HepG2 (cell line): ENCODE measurements at regions not wholly inside any gene's neighbourhood (a gene's known extent, or its start where the extent isn't known, plus 50 kb on each side); places are given as distances from the start of the nearest gene placed in this dataset.

Experiments used
- ATAC-seq: fragments of 200-7000 bp; cut with Tn5 transposase; 3 replicates; pipeline ENCODE4 v1.9.1; 2020; ENCODE audit warnings: mild to moderate bottlenecking, moderate library complexity
- BruUV-seq: library from RNA; stranded (reverse); fragments of 400-500 nt; replicated peaks from 2 replicates; lab custom pipeline; 2021; lab: Mats Ljungman, UMichigan
- CTCF ChIA-PET: fragments of 300-600 bp; formaldehyde crosslinking; extraction: SDS; loops from one replicate; lab custom pipeline; 2021; ENCODE audit warnings: low total read pairs, inconsistent platforms, low intra/inter-chr PET ratio; lab: Yijun Ruan, JAX
- POLR2A ChIA-PET: fragments of 350-600 bp; sonication (Branson Sonifier 250); formaldehyde crosslinking; loops from one replicate; lab custom pipeline; 2020; ENCODE audit warnings: antibody characterized with exemption, inconsistent platforms; lab: Yijun Ruan, JAX
- DNase-seq: peaks from one replicate; pipeline ENCODE4 v3.0.0-alpha.2; 2015; ENCODE audit warnings: low spot score
- FAIRE-seq: peaks from 3 replicates; lab custom pipeline; 2011; peaks lifted over from hg19 to GRCh38; lab: Jason Lieb, UNC
- H2AFZ ChIP-seq: one replicate; pipeline ENCODE4 v1.6.1; 2011; ENCODE audit warnings: low read length, inconsistent platforms
- H3K27ac ChIP-seq: fragments of 300-600 bp; 3 replicates; pipeline ENCODE4 v1.8.0; 2011; ENCODE audit warnings: mixed run types, mild to moderate bottlenecking, mixed read lengths, low read length, inconsistent platforms; ENCODE audit not compliant: insufficient read depth; ENCODE audit errors: extremely low read length
- H3K27me3 ChIP-seq, 2 experiments: fragments of 200-600 bp in 1 of 2; 2 replicates in 1 of 2; 3 replicates in 1 of 2; pipeline versions ENCODE4 v1.6.0 to v1.8.0; 2011; ENCODE audit warnings: low read length in 2 of 2, mild to moderate bottlenecking in 2 of 2, moderate library complexity in 2 of 2, inconsistent platforms in 1 of 2; ENCODE audit not compliant: insufficient read depth in 2 of 2, control insufficient read depth in 1 of 2
- H3K36me3 ChIP-seq, 2 experiments: fragments of 200-600 bp in 1 of 2; replicated peaks in 1 of 2; 2 replicates in 1 of 2; 3 replicates in 1 of 2; pipeline versions ENCODE4 v1.5.1 to v1.8.0; 2011; ENCODE audit warnings: low read length in 2 of 2, inconsistent platforms in 1 of 2; ENCODE audit not compliant: insufficient read depth in 2 of 2, control insufficient read depth in 1 of 2
- H3K4me1 ChIP-seq: 2 replicates; pipeline ENCODE4 v1.5.1; 2012; ENCODE audit warnings: low read length, inconsistent platforms; ENCODE audit not compliant: insufficient read depth
- H3K4me2 ChIP-seq: 2 replicates; pipeline ENCODE4 v1.6.0; 2011; ENCODE audit warnings: low read depth, low read length, inconsistent platforms
- H3K4me3 ChIP-seq, 3 experiments: fragments of 200-600 bp in 1 of 3; sonication (generic), shearing (Covaris generic) in 1 of 3; replicated peaks in 1 of 3; 2 replicates each; pipeline ENCODE4 v1.5.1; 2011 to 2016; ENCODE audit warnings: low read length in 3 of 3, inconsistent platforms in 2 of 3, low read depth in 2 of 3, mild to moderate bottlenecking in 2 of 3, control low read depth in 1 of 3, mixed read lengths in 1 of 3; ENCODE audit not compliant: insufficient read depth in 1 of 3
- H3K79me2 ChIP-seq: one replicate; pipeline ENCODE4 v1.6.1; 2011; ENCODE audit warnings: low read length, inconsistent platforms; ENCODE audit not compliant: insufficient read depth
- H3K9ac ChIP-seq: 2 replicates; pipeline ENCODE4 v1.6.0; 2011; ENCODE audit warnings: mild to moderate bottlenecking, low read depth, low read length, inconsistent platforms; ENCODE audit not compliant: insufficient read depth
- H3K9me3 ChIP-seq: 2 replicates; pipeline ENCODE4 v1.5.1; 2012; ENCODE audit warnings: mild to moderate bottlenecking, low read length
- H4K20me1 ChIP-seq: 2 replicates; pipeline ENCODE4 v1.6.0; 2011; ENCODE audit warnings: inconsistent platforms, mild to moderate bottlenecking, low read length, moderate library complexity; ENCODE audit not compliant: insufficient read depth
- ATAD3A ChIP-seq: sonication (generic); formaldehyde crosslinking; IDR thresholded peaks from 2 replicates; pipeline ENCODE4 v1.4.0; 2020; ENCODE audit warnings: missing genetic modification reagents
- ATF7 ChIP-seq, 2 experiments: fragments of 450-650 bp in 1 of 2; sonication (generic) in 1 of 2; formaldehyde crosslinking in 1 of 2; IDR thresholded peaks; 2 replicates each; pipeline versions ENCODE4 v1.4.0 to v1.6.1; 2016 to 2020; ENCODE audit warnings: antibody characterized with exemption in 1 of 2, mild to moderate bottlenecking in 1 of 2, missing genetic modification reagents in 1 of 2
- CREB1 ChIP-seq, 2 experiments: fragments of 450-650 bp in 1 of 2; IDR thresholded peaks; 2 replicates each; pipeline ENCODE4 v1.6.1; 2016 to 2017; ENCODE audit warnings: control low read depth in 1 of 2, mild to moderate bottlenecking in 1 of 2, missing compliant biosample characterization in 1 of 2, missing genetic modification characterization in 1 of 2
- MIER2 ChIP-seq: IDR thresholded peaks from 2 replicates; pipeline ENCODE4 v1.6.1; 2016; ENCODE audit warnings: missing biosample characterization, missing genetic modification reagents
- MTA3 ChIP-seq: sonication (generic); formaldehyde crosslinking; IDR thresholded peaks from 2 replicates; pipeline ENCODE4 v1.4.0; 2020; ENCODE audit warnings: missing genetic modification reagents
- NAIF1 ChIP-seq: sonication (generic); formaldehyde crosslinking; IDR thresholded peaks from 2 replicates; pipeline ENCODE4 v1.5.0; 2020; ENCODE audit warnings: mild to moderate bottlenecking, missing genetic modification reagents, borderline replicate concordance
- SRSF4 ChIP-seq: fragments of 200-400 bp; formaldehyde crosslinking; IDR thresholded peaks from one replicate; pipeline ENCODE4 v1.6.1; 2018; ENCODE audit warnings: mild to moderate bottlenecking, low read depth, low read length, moderate library complexity; ENCODE audit not compliant: poor library complexity, severe bottlenecking
- SSRP1 ChIP-seq: IDR thresholded peaks from 2 replicates; pipeline ENCODE4 v1.6.1; 2016; ENCODE audit warnings: control low read depth
- TBL1XR1 ChIP-seq: fragments of 150-350 bp; IDR thresholded peaks from 2 replicates; pipeline ENCODE4 v1.6.1; 2014; ENCODE audit warnings: borderline replicate concordance, low read length; ENCODE audit not compliant: partially characterized antibody
- ZNF3 ChIP-seq: IDR thresholded peaks from 2 replicates; pipeline ENCODE4 v1.7.0; 2017; ENCODE audit warnings: inconsistent platforms
- ZNF317 ChIP-seq: sonication (generic); formaldehyde crosslinking; IDR thresholded peaks from 2 replicates; pipeline ENCODE4 v1.5.0; 2020; ENCODE audit warnings: mild to moderate bottlenecking, missing genetic modification reagents
- ZNF484 ChIP-seq: sonication (generic); formaldehyde crosslinking; IDR thresholded peaks from 2 replicates; pipeline ENCODE4 v1.5.1; 2020; ENCODE audit warnings: mild to moderate bottlenecking, low read depth, missing genetic modification reagents, borderline replicate concordance
- ZNF839 ChIP-seq: sonication (generic); formaldehyde crosslinking; IDR thresholded peaks from 2 replicates; pipeline ENCODE4 v1.4.0; 2020; ENCODE audit warnings: missing genetic modification reagents, mild to moderate bottlenecking, borderline replicate concordance
- ZNF878 ChIP-seq: sonication (generic); formaldehyde crosslinking; IDR thresholded peaks from 2 replicates; pipeline ENCODE4 v1.8.1; 2023; ENCODE audit warnings: mild to moderate bottlenecking, missing genetic modification reagents, moderate library complexity
- WGBS: methylation state at CpG from one replicate; pipeline ENCODE4 v1.1.6; 2017; ENCODE audit warnings: low lambda C conversion rate; 5-methylcytosine and 5-hydroxymethylcytosine counted together
- in situ Hi-C: cut with HindIII; loops from 2 replicates; pipeline ENCODE4 v1.10.0; 2017; ENCODE audit warnings: low pct_unique_long_range_greater_than_20kb; ENCODE audit not compliant: extremely low pct_ligation_motif_present
- intact Hi-C: fragments of 100-400 bp; cut with micrococcal nuclease; formaldehyde crosslinking; loops from one replicate; pipeline ENCODE4 v1.10.0; 2022; ENCODE audit not compliant: unreplicated experiment
- TF ChIP-seq, protein P1 (sequence below): sonication (generic); formaldehyde crosslinking; IDR thresholded peaks from 2 replicates; pipeline ENCODE4 v1.8.0; 2022; ENCODE audit warnings: mild to moderate bottlenecking, missing genetic modification reagents
- TF ChIP-seq, protein P2 (sequence below): IDR thresholded peaks from 2 replicates; pipeline ENCODE4 v1.6.1; 2016; ENCODE audit warnings: missing compliant biosample characterization, missing genetic modification reagents, borderline replicate concordance
- TF ChIP-seq, protein P3 (sequence below): sonication (generic); formaldehyde crosslinking; conservative IDR thresholded peaks from 2 replicates; pipeline ENCODE4 v1.4.0; 2020; ENCODE audit warnings: missing genetic modification reagents
- TF ChIP-seq, protein P4 (sequence below): sonication (generic); formaldehyde crosslinking; conservative IDR thresholded peaks from 2 replicates; pipeline ENCODE4 v1.8.1; 2023; ENCODE audit warnings: missing genetic modification reagents

DNA sequence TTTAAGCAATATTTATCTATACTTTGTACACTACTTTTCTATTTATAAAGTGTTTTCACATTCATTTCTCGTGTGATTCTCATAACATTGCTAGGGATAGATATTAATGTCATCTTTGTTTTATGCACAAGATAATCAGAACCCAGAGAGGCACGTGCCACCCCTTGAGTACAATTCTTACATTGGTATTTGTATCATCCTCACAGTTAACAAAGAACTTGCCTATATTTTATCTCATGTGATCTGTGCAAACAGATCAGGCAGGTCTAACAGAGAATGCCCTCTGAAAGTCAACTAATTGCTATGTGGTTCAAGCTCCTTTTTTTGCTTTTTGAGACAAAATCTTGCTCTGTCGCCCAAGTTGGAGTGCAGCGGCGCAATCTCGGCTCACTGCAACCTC, 604.5 kb downstream of the LMO4 start:
- WGBS, result 45% methylated on average over 6 of the region's 6 CpGs
- H4K20me1 ChIP-seq, result no peaks in the 10 kb centered on the region
- no peak overlapping the region for H3K4me3 ChIP-seq
- no peak for TF ChIP-seq MTA3
- no peak for TF ChIP-seq CREB1 (IDR thresholded peaks at IDR 0.05)
- TF ChIP-seq CREB1 (CRISPR knock-in tag; IDR thresholded peaks at IDR 0.05), result no peak
- no peak for TF ChIP-seq MIER2
- TF ChIP-seq, protein P1, sequence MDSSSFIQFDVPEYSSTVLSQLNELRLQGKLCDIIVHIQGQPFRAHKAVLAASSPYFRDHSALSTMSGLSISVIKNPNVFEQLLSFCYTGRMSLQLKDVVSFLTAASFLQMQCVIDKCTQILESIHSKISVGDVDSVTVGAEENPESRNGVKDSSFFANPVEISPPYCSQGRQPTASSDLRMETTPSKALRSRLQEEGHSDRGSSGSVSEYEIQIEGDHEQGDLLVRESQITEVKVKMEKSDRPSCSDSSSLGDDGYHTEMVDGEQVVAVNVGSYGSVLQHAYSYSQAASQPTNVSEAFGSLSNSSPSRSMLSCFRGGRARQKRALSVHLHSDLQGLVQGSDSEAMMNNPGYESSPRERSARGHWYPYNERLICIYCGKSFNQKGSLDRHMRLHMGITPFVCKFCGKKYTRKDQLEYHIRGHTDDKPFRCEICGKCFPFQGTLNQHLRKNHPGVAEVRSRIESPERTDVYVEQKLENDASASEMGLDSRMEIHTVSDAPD (CRISPR knock-in tag), result no peak
- TF ChIP-seq, protein P2, sequence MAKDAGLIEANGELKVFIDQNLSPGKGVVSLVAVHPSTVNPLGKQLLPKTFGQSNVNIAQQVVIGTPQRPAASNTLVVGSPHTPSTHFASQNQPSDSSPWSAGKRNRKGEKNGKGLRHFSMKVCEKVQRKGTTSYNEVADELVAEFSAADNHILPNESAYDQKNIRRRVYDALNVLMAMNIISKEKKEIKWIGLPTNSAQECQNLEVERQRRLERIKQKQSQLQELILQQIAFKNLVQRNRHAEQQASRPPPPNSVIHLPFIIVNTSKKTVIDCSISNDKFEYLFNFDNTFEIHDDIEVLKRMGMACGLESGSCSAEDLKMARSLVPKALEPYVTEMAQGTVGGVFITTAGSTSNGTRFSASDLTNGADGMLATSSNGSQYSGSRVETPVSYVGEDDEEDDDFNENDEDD (CRISPR knock-in tag), result no peak
- no peak for TF ChIP-seq ATAD3A (CRISPR knock-in tag)
- TF ChIP-seq ZNF3, result no peak
- no peak for TF ChIP-seq ATF7 (IDR thresholded peaks at IDR 0.05)
- no peak for TF ChIP-seq ATF7 (CRISPR knock-in tag; IDR thresholded peaks at IDR 0.05)
- no peak for TF ChIP-seq TBL1XR1
- no peak for TF ChIP-seq SRSF4
- TF ChIP-seq, protein P3, sequence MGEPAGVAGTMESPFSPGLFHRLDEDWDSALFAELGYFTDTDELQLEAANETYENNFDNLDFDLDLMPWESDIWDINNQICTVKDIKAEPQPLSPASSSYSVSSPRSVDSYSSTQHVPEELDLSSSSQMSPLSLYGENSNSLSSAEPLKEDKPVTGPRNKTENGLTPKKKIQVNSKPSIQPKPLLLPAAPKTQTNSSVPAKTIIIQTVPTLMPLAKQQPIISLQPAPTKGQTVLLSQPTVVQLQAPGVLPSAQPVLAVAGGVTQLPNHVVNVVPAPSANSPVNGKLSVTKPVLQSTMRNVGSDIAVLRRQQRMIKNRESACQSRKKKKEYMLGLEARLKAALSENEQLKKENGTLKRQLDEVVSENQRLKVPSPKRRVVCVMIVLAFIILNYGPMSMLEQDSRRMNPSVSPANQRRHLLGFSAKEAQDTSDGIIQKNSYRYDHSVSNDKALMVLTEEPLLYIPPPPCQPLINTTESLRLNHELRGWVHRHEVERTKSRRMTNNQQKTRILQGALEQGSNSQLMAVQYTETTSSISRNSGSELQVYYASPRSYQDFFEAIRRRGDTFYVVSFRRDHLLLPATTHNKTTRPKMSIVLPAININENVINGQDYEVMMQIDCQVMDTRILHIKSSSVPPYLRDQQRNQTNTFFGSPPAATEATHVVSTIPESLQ (CRISPR knock-in tag), result no peak
- TF ChIP-seq, protein P4, sequence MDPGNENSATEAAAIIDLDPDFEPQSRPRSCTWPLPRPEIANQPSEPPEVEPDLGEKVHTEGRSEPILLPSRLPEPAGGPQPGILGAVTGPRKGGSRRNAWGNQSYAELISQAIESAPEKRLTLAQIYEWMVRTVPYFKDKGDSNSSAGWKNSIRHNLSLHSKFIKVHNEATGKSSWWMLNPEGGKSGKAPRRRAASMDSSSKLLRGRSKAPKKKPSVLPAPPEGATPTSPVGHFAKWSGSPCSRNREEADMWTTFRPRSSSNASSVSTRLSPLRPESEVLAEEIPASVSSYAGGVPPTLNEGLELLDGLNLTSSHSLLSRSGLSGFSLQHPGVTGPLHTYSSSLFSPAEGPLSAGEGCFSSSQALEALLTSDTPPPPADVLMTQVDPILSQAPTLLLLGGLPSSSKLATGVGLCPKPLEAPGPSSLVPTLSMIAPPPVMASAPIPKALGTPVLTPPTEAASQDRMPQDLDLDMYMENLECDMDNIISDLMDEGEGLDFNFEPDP, result no peak
- TF ChIP-seq SSRP1, result no peak
- no peak for TF ChIP-seq NAIF1
- TF ChIP-seq ZNF839 (CRISPR knock-in tag), result no peak
- TF ChIP-seq ZNF484 (CRISPR knock-in tag), result no peak
- TF ChIP-seq ZNF317 (CRISPR knock-in tag), result no peak
- no peak for TF ChIP-seq ZNF878 (CRISPR knock-in tag)
- H3K36me3 ChIP-seq, result no peaks in the 10 kb centered on the region
- H3K9me3 ChIP-seq, result 0 out of 2 replicates have a peak, but pooled peaks cover 5% of the 10 kb centered on the region
- H3K27ac ChIP-seq, result no peak overlapping the region
- in situ Hi-C loops, result no loop called here
- H3K27me3 ChIP-seq, result no peaks in the 10 kb centered on the region
- no peak for ATAC-seq
- ChIA-PET POLR2A (no interaction called here), CTCF (no interaction called here)
- no peak overlapping the region for H2AFZ ChIP-seq
- BruUV-seq, result no TSS peak
- peaks cover 5% of the 10 kb centered on the region; the same call in 1 of the 2 replicates for H3K4me1 ChIP-seq
- intact Hi-C loops, result no loop called here
- DNase-seq, result no peak
- FAIRE-seq, result no peak
- H3K9ac ChIP-seq, result no peak overlapping the region
- H3K4me2 ChIP-seq, result no peak overlapping the region
- no peaks in the 10 kb centered on the region for H3K79me2 ChIP-seq
